ENCODE measurements at regions not wholly inside any gene's neighbourhood (a gene's known extent, or its start where the extent isn't known, plus 50 kb on each side); places are given as distances from the start of the nearest gene placed in this dataset.

DNA sequence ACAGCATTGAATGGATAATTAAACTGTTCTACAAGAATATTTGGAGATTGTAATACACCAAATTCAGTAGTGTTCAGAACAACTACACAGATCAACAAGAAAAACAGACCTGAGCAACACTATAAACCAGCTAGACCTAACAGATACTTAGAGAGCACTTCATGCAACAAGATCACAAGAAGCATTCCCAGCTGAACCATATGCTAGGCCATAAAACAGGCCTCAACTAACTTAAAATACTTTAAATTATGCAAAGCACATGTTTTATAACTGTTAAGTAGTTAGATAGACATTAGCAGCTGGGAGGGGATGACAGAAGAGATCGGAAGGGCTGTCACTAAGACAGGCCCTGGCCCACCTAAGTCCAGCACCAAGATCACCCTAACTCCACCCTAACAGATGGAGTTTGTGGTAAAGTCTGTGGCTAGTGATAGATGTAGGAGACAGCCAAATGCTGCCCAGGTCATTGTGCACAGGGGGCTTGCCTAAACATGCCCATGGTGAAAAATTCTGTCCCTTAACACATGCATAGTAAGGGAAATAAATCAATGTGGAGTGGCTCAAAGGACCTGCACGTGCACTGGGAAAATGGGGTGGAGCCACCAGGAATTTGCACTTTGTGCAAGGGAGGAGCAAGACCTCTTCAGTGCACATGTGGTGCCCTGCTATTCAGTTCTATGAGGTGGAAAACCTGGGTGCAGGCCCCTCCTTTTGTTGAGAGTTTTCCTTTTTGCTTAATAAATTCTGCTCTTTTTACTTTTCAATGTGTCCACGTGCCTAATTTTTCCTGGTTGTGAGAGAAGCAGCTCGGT is 567.8 kb upstream of the NRG3 start:
- no peak overlapping the region for H3K27ac Mint-ChIP-seq
- H3K9me3 Mint-ChIP-seq = peaks cover 12% of the 10 kb centered on the region
- intact Hi-C loops (cut with micrococcal nuclease) = no loop called here
- no peak overlapping the region for H3K4me3 Mint-ChIP-seq (ENCODE audit: low read depth)
- DNase-seq (ENCODE audit: low spot score) = no peak
- H3K36me3 Mint-ChIP-seq (ENCODE audit: low read depth) = no peaks in the 10 kb centered on the region
- no peaks in the 10 kb centered on the region for H3K27me3 Mint-ChIP-seq (ENCODE audit: low read depth)
- H3K4me1 Mint-ChIP-seq (ENCODE audit: low read depth) = no peaks in the 10 kb centered on the region

DNA sequence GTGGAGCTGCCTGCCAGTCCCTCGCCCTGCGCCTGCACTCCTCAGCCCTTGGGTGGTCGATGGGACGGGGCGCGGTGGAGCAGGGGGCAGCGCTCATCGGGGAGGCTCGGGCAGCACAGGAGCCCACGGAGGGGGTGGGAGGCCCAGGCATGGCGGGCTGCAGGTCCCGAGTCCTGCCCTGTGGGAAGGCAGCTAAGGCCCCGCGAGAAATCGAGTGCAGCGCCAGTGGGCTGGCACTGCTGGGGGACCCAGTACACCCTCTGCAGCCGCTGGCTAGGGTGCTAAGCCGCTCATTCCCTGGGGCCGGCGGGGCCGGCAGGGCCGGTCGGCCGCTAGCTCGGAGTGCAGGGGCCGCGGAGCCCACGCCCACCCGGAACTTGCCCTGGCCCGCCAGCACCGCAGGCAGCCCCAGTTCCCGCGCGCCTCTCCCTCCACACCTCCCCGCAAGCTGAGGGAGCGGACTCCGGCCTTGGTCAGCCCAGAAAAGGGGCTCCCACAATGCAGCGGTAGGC is 565.9 kb upstream of the NRG3 start:
- Mint-ChIP-seq H3K9me3 (peaks cover 12% of the 10 kb centered on the region), H3K4me3 (ENCODE audit: low read depth) (no peak overlapping the region), H3K27me3 (ENCODE audit: low read depth) (no peaks in the 10 kb centered on the region), H3K4me1 (ENCODE audit: low read depth) (no peaks in the 10 kb centered on the region), H3K27ac (no peak overlapping the region), H3K36me3 (ENCODE audit: low read depth) (no peaks in the 10 kb centered on the region)
- DNase-seq (ENCODE audit: low spot score) = no peak
- intact Hi-C loops (cut with micrococcal nuclease) = no loop called here

DNA sequence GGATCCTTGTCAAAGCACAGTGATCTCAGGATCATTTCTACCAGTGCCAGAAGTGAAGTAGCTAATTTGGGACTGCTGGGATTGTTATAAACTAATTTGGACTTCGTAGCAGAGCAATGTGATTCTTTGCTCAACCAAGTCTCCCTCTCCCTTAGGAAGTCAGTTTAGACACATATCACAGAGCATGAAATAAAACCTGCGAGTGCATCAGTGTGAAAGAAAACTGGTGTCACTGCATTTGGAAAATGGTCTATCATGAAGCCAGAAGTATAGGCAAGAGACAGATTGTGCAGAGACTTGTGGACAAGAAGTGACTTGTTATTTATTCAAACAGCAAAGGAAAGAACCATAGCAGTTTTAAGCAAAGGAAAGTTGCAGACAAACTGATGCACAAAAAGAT is 560.5 kb upstream of the NRG3 start:
- Mint-ChIP-seq H3K4me1 (ENCODE audit: low read depth) (no peaks in the 10 kb centered on the region), H3K4me3 (ENCODE audit: low read depth) (no peak overlapping the region), H3K27ac (no peak overlapping the region), H3K36me3 (ENCODE audit: low read depth) (no peaks in the 10 kb centered on the region), H3K27me3 (ENCODE audit: low read depth) (no peaks in the 10 kb centered on the region), H3K9me3 (peaks cover 4% of the 10 kb centered on the region)
- no peak for DNase-seq (ENCODE audit: low spot score)
- intact Hi-C loops (cut with micrococcal nuclease) = no loop called here

DNA sequence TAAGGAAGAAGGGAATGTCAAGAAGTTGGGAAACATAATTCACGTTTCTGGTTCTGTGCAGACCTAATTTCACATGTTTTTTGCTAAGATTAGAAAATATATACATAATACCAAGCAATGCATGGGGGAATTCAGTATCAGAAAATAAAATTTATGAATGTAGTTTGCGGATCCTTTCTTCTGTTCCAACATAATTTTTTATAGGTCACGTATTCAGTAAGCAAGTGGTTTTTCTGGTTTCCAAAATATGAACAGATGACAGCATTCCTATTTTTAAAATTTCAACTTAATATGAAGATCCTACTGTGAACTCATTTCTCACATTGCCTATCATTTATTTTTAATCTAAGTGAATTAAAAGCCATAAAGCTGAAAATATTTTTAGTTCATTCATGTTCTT is 560.0 kb upstream of the NRG3 start:
- intact Hi-C loops (cut with micrococcal nuclease) = no loop called here
- no peak for DNase-seq (ENCODE audit: low spot score)
- H3K27me3 Mint-ChIP-seq (ENCODE audit: low read depth) = no peaks in the 10 kb centered on the region

DNA sequence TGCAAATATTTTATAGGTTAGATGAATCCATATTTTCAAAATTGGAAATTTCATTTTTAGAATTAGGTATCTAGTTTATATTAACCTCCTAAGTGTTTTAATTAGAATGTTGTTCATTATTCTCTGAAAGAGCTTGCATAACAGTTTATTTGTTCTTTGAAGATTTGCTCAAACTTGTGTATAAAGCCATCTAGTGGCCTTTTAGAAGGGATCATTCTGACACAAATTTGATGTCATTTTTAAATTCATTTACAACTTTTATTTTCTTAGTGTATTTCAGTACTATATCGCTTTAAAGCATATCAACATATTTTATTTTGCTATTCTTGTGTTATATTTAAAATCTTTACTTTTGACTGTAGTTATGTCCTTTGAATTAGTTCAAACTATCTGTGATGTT is 527.0 kb upstream of the NRG3 start:
- intact Hi-C loops (cut with micrococcal nuclease) = no loop called here
- H3K9me3 Mint-ChIP-seq = peaks cover 3% of the 10 kb centered on the region
- no peaks in the 10 kb centered on the region for H3K36me3 Mint-ChIP-seq (ENCODE audit: low read depth)
- no peaks in the 10 kb centered on the region for H3K4me1 Mint-ChIP-seq (ENCODE audit: low read depth)
- no peaks in the 10 kb centered on the region for H3K27me3 Mint-ChIP-seq (ENCODE audit: low read depth)
- H3K4me3 Mint-ChIP-seq (ENCODE audit: low read depth) = no peak overlapping the region
- H3K27ac Mint-ChIP-seq = no peak overlapping the region
- no peak for DNase-seq (ENCODE audit: low spot score)

More for the DNA sequence above, 560.0 kb upstream of the NRG3 start:
- no peak overlapping the region for H3K4me3 Mint-ChIP-seq (ENCODE audit: low read depth)
- peaks cover under 1% of the 10 kb centered on the region for H3K9me3 Mint-ChIP-seq
- no peaks in the 10 kb centered on the region for H3K36me3 Mint-ChIP-seq (ENCODE audit: low read depth)
- no peaks in the 10 kb centered on the region for H3K4me1 Mint-ChIP-seq (ENCODE audit: low read depth)
- H3K27ac Mint-ChIP-seq = no peak overlapping the region

DNA sequence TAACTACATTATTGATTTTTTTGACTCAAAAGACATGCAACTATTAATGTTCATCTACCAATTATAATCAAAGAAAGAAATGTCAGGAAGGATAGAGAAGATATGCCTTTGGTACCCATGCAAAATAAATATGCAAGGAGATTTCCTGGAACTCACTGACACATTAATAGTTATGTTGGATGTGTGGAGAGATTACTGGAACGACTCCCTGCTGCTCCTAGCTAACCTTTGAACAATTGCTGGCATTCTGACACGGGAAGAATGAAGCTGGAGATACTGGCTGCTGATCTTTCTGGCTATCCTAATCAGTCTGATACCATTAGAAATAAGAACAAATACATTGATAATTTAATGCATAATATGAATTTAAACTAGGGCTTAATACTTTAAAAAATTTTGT is 507.9 kb upstream of the NRG3 start:
- Mint-ChIP-seq H3K4me1 (ENCODE audit: low read depth) (no peaks in the 10 kb centered on the region), H3K4me3 (ENCODE audit: low read depth) (no peak overlapping the region), H3K27ac (no peak overlapping the region), H3K27me3 (ENCODE audit: low read depth) (no peaks in the 10 kb centered on the region), H3K36me3 (ENCODE audit: low read depth) (no peaks in the 10 kb centered on the region), H3K9me3 (peaks cover 4% of the 10 kb centered on the region)
- no peak for DNase-seq (ENCODE audit: low spot score)
- intact Hi-C loops (cut with micrococcal nuclease) = no loop called here

DNA sequence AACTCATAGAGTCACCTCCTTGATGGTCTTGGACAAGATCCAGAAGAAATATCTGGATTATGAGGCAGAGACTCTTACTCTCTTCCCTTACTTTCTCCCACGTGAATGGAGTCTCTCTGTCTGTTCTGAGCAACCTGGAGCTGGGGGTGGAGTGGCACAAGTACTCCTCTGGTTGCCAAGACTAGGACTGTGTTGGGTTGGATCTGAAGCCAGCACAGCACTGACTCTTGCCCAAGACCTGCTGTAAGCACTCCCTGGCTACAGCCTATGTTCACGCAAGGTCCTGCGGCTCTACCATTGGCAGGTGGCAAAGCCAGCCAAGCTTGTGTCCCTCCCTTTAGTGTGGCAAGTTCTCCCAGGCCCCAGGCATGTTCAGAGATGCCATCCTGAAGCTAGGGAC is 488.2 kb upstream of the NRG3 start:
- H3K4me3 Mint-ChIP-seq (ENCODE audit: low read depth) = no peak overlapping the region
- no peak overlapping the region for H3K27ac Mint-ChIP-seq

DNA sequence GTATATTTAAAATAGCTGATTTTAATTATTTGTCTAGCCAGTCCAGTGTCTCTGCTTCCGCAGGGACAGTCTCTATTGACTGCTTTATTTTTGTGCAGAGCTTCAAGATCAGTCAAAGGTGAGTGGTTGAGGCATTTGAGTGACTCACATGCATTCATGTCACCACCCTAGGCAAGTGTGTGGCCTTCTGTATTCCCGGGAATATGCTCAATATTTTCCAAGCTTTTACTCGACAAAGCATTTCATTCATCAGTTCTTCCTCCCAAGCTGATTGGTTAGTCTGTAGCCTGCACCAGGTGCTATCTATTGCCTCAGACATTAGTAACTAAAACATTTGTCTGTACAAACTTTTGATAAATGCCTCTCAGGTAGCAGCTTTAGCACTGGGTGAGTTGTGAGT is 471.5 kb upstream of the NRG3 start:
- no peak for DNase-seq (ENCODE audit: low spot score)
- Mint-ChIP-seq H3K27ac (no peak overlapping the region), H3K4me3 (ENCODE audit: low read depth) (no peak overlapping the region), H3K36me3 (ENCODE audit: low read depth) (no peaks in the 10 kb centered on the region), H3K27me3 (ENCODE audit: low read depth) (no peaks in the 10 kb centered on the region), H3K4me1 (ENCODE audit: low read depth) (no peaks in the 10 kb centered on the region), H3K9me3 (no peaks in the 10 kb centered on the region)
- intact Hi-C loops (cut with micrococcal nuclease) = no loop called here

More for the DNA sequence above, 488.2 kb upstream of the NRG3 start:
- Mint-ChIP-seq H3K4me1 (ENCODE audit: low read depth) (no peaks in the 10 kb centered on the region), H3K36me3 (ENCODE audit: low read depth) (no peaks in the 10 kb centered on the region), H3K9me3 (peaks cover 6% of the 10 kb centered on the region), H3K27me3 (ENCODE audit: low read depth) (no peaks in the 10 kb centered on the region)
- no peak for DNase-seq (ENCODE audit: low spot score)
- intact Hi-C loops (cut with micrococcal nuclease) = no loop called here

DNA sequence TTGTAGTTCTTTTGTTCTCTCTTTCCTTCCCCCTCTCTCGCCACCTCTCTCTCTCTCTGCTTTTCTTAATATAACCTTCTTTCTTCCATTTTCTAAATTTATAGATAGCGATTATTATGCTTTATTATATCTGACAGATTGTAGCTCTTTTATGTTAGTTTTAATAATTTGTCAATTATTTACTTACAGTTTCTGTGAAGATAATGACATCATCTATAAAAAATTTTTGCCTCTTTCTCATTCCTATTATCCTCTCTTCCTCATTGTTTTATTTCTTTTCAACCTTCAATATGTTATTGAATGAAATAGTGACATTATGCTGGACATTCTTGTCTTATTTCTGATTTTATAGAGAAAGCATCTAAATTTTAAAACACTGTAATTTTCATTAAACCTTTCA is 469.6 kb upstream of the NRG3 start:
- Mint-ChIP-seq H3K4me3 (ENCODE audit: low read depth) (no peak overlapping the region), H3K4me1 (ENCODE audit: low read depth) (no peaks in the 10 kb centered on the region), H3K27ac (no peak overlapping the region), H3K27me3 (ENCODE audit: low read depth) (no peaks in the 10 kb centered on the region), H3K36me3 (ENCODE audit: low read depth) (no peaks in the 10 kb centered on the region), H3K9me3 (no peaks in the 10 kb centered on the region)
- intact Hi-C loops (cut with micrococcal nuclease) = no loop called here
- DNase-seq (ENCODE audit: low spot score) = no peak

DNA sequence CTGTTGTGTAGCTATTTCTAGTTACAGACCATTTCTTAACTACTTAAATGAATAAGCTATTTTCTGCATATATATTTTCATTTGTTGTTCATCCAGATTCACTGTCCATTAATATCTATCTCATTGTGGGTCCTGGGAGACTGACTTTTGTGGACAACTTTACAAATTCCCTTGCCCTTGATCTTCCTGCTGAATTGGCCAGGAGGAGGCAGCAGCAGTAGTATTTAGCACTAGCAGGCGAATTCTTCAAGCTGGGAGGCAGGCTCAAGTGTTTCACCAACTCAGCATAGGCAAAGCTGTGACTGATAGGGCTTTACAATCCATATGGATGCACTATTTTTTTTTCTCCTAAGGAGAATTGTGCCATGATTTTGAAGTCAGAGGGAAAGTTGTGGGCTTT is 461.0 kb upstream of the NRG3 start:
- intact Hi-C loops (cut with micrococcal nuclease) = no loop called here
- DNase-seq (ENCODE audit: low spot score) = no peak
- Mint-ChIP-seq H3K4me3 (ENCODE audit: low read depth) (no peak overlapping the region), H3K27me3 (ENCODE audit: low read depth) (no peaks in the 10 kb centered on the region), H3K9me3 (peaks cover 3% of the 10 kb centered on the region), H3K36me3 (ENCODE audit: low read depth) (no peaks in the 10 kb centered on the region), H3K27ac (no peak overlapping the region), H3K4me1 (ENCODE audit: low read depth) (no peaks in the 10 kb centered on the region)

DNA sequence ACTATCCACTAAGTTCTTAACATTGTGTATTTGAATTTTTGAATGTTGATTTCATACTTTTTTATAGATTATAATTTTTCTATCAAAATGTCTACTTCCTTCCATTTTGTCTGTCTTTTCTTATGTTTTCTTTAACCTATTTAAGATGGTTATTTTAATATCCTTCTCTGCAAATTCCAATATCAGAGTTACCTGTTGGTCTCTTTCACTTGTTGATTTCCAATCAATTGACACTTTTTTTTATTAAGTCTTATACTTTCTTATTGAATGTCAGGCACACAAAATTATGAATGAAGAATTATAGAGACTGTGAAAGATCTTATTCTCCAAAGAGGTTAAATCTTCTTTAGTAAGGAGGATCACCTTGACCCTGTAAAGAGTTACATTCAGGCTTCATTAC is 448.3 kb upstream of the NRG3 start:
- H3K27me3 Mint-ChIP-seq (ENCODE audit: low read depth) = no peaks in the 10 kb centered on the region
- H3K27ac Mint-ChIP-seq = no peak overlapping the region
- H3K4me1 Mint-ChIP-seq (ENCODE audit: low read depth) = no peaks in the 10 kb centered on the region
- H3K36me3 Mint-ChIP-seq (ENCODE audit: low read depth) = no peaks in the 10 kb centered on the region
- H3K4me3 Mint-ChIP-seq (ENCODE audit: low read depth) = no peak overlapping the region
- DNase-seq (ENCODE audit: low spot score) = no peak
- H3K9me3 Mint-ChIP-seq = peaks cover 9% of the 10 kb centered on the region
- intact Hi-C loops (cut with micrococcal nuclease) = no loop called here

DNA sequence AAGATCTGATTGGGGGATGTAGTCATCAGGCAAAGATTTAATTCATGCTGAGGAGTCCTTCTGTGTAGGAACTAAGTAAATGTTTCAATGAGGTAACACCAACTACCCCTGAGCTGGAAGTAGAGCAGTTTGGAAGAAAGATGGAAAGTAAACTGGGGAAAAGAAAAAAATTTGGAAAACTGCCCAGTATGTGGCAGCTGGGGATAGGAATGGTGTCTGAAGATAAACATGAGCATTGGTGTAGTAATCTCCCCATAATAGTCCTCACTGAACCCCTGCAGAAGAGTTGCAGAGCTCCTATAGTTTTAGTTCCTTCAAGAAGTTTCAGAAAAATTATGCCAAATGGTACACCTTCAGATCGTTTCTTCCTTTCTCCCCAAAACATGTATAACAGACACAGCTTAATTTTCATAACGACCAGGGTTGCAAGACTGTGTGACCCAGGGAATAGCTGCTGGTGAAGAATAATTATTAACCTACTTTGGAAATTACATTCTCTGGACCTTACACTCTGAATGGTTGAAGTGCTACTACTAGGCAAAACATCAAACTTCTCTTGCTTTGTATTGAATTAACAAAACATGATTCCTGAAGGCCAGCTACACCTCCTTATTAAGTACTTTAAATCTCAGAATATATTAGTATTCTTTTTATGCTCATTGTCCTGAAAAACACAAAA is 446.4 kb upstream of the NRG3 start:
- H3K27me3 Mint-ChIP-seq (ENCODE audit: low read depth) = no peaks in the 10 kb centered on the region
- H3K9me3 Mint-ChIP-seq = peaks cover 10% of the 10 kb centered on the region
- no peaks in the 10 kb centered on the region for H3K4me1 Mint-ChIP-seq (ENCODE audit: low read depth)
- no peak for DNase-seq (ENCODE audit: low spot score)
- intact Hi-C loops (cut with micrococcal nuclease) = no loop called here
- no peak overlapping the region for H3K27ac Mint-ChIP-seq
- H3K36me3 Mint-ChIP-seq (ENCODE audit: low read depth) = no peaks in the 10 kb centered on the region
- no peak overlapping the region for H3K4me3 Mint-ChIP-seq (ENCODE audit: low read depth)

DNA sequence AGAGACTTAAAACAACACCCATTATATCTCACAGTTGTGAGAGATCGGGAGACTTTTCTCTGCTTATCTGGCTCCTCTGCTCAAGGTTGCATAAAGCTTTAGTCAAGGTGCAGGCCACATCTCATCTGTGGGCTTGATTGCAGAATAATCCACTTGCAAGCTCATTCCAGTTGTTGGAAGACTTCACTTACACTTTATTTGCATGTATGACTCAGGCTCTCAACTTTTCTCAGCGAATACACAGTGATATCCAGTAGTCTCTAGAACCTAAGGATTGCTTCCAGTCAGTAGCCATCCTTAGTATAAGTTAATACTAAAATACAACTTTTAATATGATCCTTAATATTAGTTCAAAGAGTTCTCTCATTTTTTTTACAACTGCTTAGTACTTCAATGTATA is 435.5 kb upstream of the NRG3 start:
- DNase-seq (ENCODE audit: low spot score) = no peak

More for the DNA sequence above, 435.5 kb upstream of the NRG3 start:
- Mint-ChIP-seq H3K4me3 (ENCODE audit: low read depth) (no peak overlapping the region), H3K4me1 (ENCODE audit: low read depth) (no peaks in the 10 kb centered on the region), H3K36me3 (ENCODE audit: low read depth) (no peaks in the 10 kb centered on the region), H3K9me3 (peaks cover 15% of the 10 kb centered on the region), H3K27me3 (ENCODE audit: low read depth) (no peaks in the 10 kb centered on the region), H3K27ac (no peak overlapping the region)
- intact Hi-C loops (cut with micrococcal nuclease) = no loop called here

Data from activated T-helper 2 cell treated with anti-CD3 and anti-CD28 coated beads, Interferon-gamma antibody, Interleukin-2, Interleukin-4, amounts not matched to agents 10 μg/mL and 5 μg/mL and 100 μg/mL, durations not matched to agents 14 hours and 24 hours and 36 hours (primary cell).